ENCODE measurements at regions not wholly inside any gene's neighbourhood (a gene's known extent, or its start where the extent isn't known, plus 50 kb on each side); places are given as distances from the start of the nearest gene placed in this dataset.

- TF ChIP-seq EP300 (IDR thresholded peaks at IDR 0.05; ENCODE audit: low read depth), result no peak
- H3K27ac ChIP-seq, result no peak overlapping the region
- intact Hi-C loops (cut with DNase I; ENCODE audit: low total_unique reads), result no loop called here
- in situ Hi-C loops (cut with MboI; ENCODE audit: low pct_ligation_motif_present in 1 of 4, low pct_unique_long_range_greater_than_20kb in 1 of 4, low sequenced_read_pairs in 3 of 4), result no loop called here
- no peaks in the 10 kb centered on the region for H3K4me1 ChIP-seq
- H3K36me3 ChIP-seq, result no peaks in the 10 kb centered on the region
- no peak overlapping the region for H3K4me3 ChIP-seq
- WGBS, 2 donors (ENCODE audit: low coverage in 1 of 2), result 31 to 44% methylated on average over 5 to 20 of the region's 21 CpGs
- H3K27me3 ChIP-seq, result peaks cover 8% of the 10 kb centered on the region
- H3K9me3 ChIP-seq, result no peaks in the 10 kb centered on the region
- DNase-seq, result no peak
These were observed 353.1 kb upstream of the IRX2 start for GRCh38 chr5:3104429-3105060.

GRCh38 chr5:3103262-3103811, 351.9 kb upstream of the IRX2 start:
- DNase-seq, result no peak
- H3K27ac ChIP-seq, result no peak overlapping the region
- H3K4me1 ChIP-seq, result no peaks in the 10 kb centered on the region
- H3K9me3 ChIP-seq, result no peaks in the 10 kb centered on the region
- H3K4me3 ChIP-seq, result no peak overlapping the region
- TF ChIP-seq POLR2AphosphoS5 (IDR thresholded peaks at IDR 0.05) (no peak), EP300 (IDR thresholded peaks at IDR 0.05; ENCODE audit: low read depth) (no peak), POLR2A (IDR thresholded peaks at IDR 0.05) (no peak)
- TF ChIP-seq, protein P1, sequence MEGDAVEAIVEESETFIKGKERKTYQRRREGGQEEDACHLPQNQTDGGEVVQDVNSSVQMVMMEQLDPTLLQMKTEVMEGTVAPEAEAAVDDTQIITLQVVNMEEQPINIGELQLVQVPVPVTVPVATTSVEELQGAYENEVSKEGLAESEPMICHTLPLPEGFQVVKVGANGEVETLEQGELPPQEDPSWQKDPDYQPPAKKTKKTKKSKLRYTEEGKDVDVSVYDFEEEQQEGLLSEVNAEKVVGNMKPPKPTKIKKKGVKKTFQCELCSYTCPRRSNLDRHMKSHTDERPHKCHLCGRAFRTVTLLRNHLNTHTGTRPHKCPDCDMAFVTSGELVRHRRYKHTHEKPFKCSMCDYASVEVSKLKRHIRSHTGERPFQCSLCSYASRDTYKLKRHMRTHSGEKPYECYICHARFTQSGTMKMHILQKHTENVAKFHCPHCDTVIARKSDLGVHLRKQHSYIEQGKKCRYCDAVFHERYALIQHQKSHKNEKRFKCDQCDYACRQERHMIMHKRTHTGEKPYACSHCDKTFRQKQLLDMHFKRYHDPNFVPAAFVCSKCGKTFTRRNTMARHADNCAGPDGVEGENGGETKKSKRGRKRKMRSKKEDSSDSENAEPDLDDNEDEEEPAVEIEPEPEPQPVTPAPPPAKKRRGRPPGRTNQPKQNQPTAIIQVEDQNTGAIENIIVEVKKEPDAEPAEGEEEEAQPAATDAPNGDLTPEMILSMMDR (IDR thresholded peaks at IDR 0.05), result no peak
- WGBS, 2 donors (ENCODE audit: low coverage in 1 of 2), result 15 to 38% methylated on average over 5 to 21 of the region's 21 CpGs
- in situ Hi-C loops (cut with MboI; ENCODE audit: low pct_ligation_motif_present in 1 of 4, low pct_unique_long_range_greater_than_20kb in 1 of 4, low sequenced_read_pairs in 3 of 4) (no loop called here), intact Hi-C loops (cut with DNase I; ENCODE audit: low total_unique reads) (no loop called here)
- H3K36me3 ChIP-seq, result no peaks in the 10 kb centered on the region
- H3K27me3 ChIP-seq, result peaks cover 8% of the 10 kb centered on the region

DNA sequence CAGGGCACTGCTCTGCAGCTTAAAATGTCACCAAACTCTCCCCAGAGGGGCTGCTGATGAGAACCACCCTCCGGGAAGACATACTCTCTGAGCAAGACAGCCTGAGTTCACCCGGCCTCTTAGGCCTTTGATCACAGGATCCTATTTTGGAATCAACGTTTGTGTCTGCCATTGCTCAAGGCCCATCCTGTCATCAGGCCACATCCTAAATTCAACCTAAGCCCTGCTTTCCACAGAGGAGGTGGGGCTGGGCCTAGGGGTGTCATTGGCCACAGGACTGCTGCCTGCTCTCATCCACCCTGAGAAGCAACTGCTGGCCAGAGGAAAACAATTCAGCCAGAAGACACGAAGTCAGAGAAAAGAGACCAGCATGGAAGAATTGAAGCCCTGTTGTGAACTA, 351.1 kb upstream of the IRX2 start:
- Histone ChIP-seq H3K4me1 (no peaks in the 10 kb centered on the region), H3K27ac (no peak overlapping the region), H3K4me3 (no peak overlapping the region), H3K9me3 (no peaks in the 10 kb centered on the region), H3K36me3 (no peaks in the 10 kb centered on the region), H3K27me3 (peaks cover 8% of the 10 kb centered on the region)
- in situ Hi-C loops (cut with MboI; ENCODE audit: low pct_ligation_motif_present in 1 of 4, low pct_unique_long_range_greater_than_20kb in 1 of 4, low sequenced_read_pairs in 3 of 4) (no loop called here), intact Hi-C loops (cut with DNase I; ENCODE audit: low total_unique reads) (no loop called here)
- TF ChIP-seq, protein P1 (IDR thresholded peaks at IDR 0.05), result no peak
- TF ChIP-seq POLR2AphosphoS5 (IDR thresholded peaks at IDR 0.05) (no peak), POLR2A (IDR thresholded peaks at IDR 0.05) (no peak), EP300 (IDR thresholded peaks at IDR 0.05; ENCODE audit: low read depth) (no peak)
- no peak for DNase-seq
- WGBS, 2 donors (ENCODE audit: low coverage in 1 of 2), result 77% methylated on average over 4 of the region's 4 CpGs; no CpG with 5 or more reads in 1 of the 2 donors

GRCh38 chr5:3101561-3101960, 350.1 kb upstream of the IRX2 start:
- Histone ChIP-seq H3K27me3 (peaks cover 8% of the 10 kb centered on the region), H3K4me1 (no peaks in the 10 kb centered on the region), H3K36me3 (no peaks in the 10 kb centered on the region), H3K9me3 (no peaks in the 10 kb centered on the region), H3K4me3 (no peak overlapping the region), H3K27ac (no peak overlapping the region)
- no peak for DNase-seq
- intact Hi-C loops (cut with DNase I; ENCODE audit: low total_unique reads), result no loop called here
- in situ Hi-C loops (cut with MboI; ENCODE audit: low pct_ligation_motif_present in 1 of 4, low pct_unique_long_range_greater_than_20kb in 1 of 4, low sequenced_read_pairs in 3 of 4), result no loop called here
- WGBS, 2 donors (ENCODE audit: low coverage in 1 of 2), result 47 to 65% methylated on average over 2 to 6 of the region's 6 CpGs
- TF ChIP-seq EP300 (IDR thresholded peaks at IDR 0.05; ENCODE audit: low read depth), result no peak

GRCh38 chr5:3100921-3101551, 349.6 kb upstream of the IRX2 start:
- no peaks in the 10 kb centered on the region for H3K36me3 ChIP-seq
- no peak overlapping the region for H3K27ac ChIP-seq
- TF ChIP-seq EP300 (IDR thresholded peaks at IDR 0.05; ENCODE audit: low read depth) (no peak), POLR2A (IDR thresholded peaks at IDR 0.05) (no peak)
- TF ChIP-seq, protein P1 (IDR thresholded peaks at IDR 0.05), result no peak
- H3K4me3 ChIP-seq, result no peak overlapping the region
- H3K9me3 ChIP-seq, result no peaks in the 10 kb centered on the region
- WGBS, 2 donors (ENCODE audit: low coverage in 1 of 2), result 45% methylated on average over 14 of the region's 14 CpGs; no CpG with 5 or more reads in 1 of the 2 donors
- in situ Hi-C loops (cut with MboI; ENCODE audit: low pct_ligation_motif_present in 1 of 4, low pct_unique_long_range_greater_than_20kb in 1 of 4, low sequenced_read_pairs in 3 of 4), result no loop called here
- H3K27me3 ChIP-seq, result peaks cover 8% of the 10 kb centered on the region
- DNase-seq, result no peak
- intact Hi-C loops (cut with DNase I; ENCODE audit: low total_unique reads), result no loop called here
- H3K4me1 ChIP-seq, result no peaks in the 10 kb centered on the region

All from transverse colon (tissue), 4 donors.